ENCODE measurements at regions not wholly inside any gene's neighbourhood (a gene's known extent, or its start where the extent isn't known, plus 50 kb on each side); places are given as distances from the start of the nearest gene placed in this dataset.
"Not testable (repeated sequence)": the region's sequence is repeated elsewhere in the genome, so short reads cannot be mapped to it uniquely, and the experiment has no call there.

- TF ChIP-seq, protein P1, sequence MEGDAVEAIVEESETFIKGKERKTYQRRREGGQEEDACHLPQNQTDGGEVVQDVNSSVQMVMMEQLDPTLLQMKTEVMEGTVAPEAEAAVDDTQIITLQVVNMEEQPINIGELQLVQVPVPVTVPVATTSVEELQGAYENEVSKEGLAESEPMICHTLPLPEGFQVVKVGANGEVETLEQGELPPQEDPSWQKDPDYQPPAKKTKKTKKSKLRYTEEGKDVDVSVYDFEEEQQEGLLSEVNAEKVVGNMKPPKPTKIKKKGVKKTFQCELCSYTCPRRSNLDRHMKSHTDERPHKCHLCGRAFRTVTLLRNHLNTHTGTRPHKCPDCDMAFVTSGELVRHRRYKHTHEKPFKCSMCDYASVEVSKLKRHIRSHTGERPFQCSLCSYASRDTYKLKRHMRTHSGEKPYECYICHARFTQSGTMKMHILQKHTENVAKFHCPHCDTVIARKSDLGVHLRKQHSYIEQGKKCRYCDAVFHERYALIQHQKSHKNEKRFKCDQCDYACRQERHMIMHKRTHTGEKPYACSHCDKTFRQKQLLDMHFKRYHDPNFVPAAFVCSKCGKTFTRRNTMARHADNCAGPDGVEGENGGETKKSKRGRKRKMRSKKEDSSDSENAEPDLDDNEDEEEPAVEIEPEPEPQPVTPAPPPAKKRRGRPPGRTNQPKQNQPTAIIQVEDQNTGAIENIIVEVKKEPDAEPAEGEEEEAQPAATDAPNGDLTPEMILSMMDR (IDR thresholded peaks at IDR 0.05), result not testable (repeated sequence)
- TF ChIP-seq POLR2A (IDR thresholded peaks at IDR 0.05), result not testable (repeated sequence)
These were observed 101.5 kb downstream of the NPIPB11 start for GRCh38 chr16:29305018-29305417.

Data from thyroid gland (tissue), 4 donors.